Astrocyte of the spinal cord (primary cell): ENCODE measurements at regions not wholly inside any gene's neighbourhood (a gene's known extent, or its start where the extent isn't known, plus 50 kb on each side); places are given as distances from the start of the nearest gene placed in this dataset.

Source experiments
- DNase-seq: peaks from one replicate; pipeline ENCODE4 v3.0.0; 2011; ENCODE audit warnings: low read depth, low spot score
- H3K4me3 ChIP-seq: 2 replicates; pipeline ENCODE4 v1.5.1; 2011; ENCODE audit warnings: low read depth, mild to moderate bottlenecking, low read length, moderate library complexity
- in situ Hi-C: cut with HindIII; loops from 2 replicates; pipeline ENCODE4 v1.10.0; 2017; ENCODE audit warnings: low sequenced_read_pairs
- TF ChIP-seq, protein P1 (sequence below): IDR thresholded peaks from 2 replicates; pipeline ENCODE4 v1.5.1; 2012; ENCODE audit warnings: low read depth, mild to moderate bottlenecking, low read length, inconsistent platforms

DNA sequence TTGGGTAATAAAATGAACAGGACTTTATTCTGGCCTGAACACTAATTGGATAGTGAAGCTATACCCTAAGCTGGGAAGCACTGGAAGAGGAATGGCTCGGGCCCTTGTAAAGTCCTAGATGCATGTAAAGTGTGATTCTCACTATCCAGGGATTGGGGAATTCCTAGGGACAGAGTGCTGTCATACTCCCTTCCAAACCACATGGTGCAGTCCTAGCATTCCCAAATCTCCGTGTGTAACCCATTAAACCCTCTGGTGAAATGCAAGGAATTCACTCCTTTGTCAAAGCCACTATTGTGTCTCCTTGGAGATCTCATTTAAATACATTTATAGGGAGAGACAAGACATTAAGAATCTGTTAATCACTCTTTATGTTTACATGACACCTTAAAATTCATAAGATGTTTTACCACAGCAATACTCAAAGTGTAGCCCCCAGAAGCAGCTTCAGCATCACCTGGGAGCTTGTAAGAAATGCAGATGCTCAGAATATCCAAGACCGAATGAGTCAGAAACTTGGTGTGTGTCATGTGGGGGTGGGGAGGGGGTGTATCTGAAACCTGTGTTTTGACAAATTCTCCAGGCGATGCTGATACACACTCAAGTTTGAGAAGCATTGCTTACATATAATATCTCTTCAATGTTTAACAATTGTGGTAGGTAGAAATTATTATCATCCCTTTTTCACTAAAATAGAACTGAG, 121.8 kb upstream of the NPHP3 start:
- no peak for DNase-seq
- H3K4me3 ChIP-seq: no peak overlapping the region
- TF ChIP-seq, protein P1, sequence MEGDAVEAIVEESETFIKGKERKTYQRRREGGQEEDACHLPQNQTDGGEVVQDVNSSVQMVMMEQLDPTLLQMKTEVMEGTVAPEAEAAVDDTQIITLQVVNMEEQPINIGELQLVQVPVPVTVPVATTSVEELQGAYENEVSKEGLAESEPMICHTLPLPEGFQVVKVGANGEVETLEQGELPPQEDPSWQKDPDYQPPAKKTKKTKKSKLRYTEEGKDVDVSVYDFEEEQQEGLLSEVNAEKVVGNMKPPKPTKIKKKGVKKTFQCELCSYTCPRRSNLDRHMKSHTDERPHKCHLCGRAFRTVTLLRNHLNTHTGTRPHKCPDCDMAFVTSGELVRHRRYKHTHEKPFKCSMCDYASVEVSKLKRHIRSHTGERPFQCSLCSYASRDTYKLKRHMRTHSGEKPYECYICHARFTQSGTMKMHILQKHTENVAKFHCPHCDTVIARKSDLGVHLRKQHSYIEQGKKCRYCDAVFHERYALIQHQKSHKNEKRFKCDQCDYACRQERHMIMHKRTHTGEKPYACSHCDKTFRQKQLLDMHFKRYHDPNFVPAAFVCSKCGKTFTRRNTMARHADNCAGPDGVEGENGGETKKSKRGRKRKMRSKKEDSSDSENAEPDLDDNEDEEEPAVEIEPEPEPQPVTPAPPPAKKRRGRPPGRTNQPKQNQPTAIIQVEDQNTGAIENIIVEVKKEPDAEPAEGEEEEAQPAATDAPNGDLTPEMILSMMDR: no peak
- in situ Hi-C loops: no loop called here

DNA sequence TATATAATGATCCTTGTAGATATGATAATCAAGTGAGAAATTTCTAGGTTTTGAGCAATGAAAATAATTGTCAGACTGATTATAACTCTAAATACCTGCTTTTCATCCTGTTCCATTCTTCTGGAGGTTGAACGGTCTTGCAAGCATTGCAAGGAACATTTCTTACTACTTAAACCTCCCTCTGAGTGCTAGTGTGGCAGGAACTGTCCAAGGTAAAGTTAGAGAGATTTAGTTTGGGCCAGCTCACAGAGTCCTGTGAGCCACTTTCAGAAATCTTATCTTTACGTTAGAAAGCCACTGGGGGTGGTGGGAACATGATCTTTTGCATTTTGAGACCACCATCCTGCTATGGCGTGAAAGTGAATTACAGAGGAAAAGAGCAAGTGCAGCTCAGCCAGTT, 121.1 kb upstream of the NPHP3 start:
- TF ChIP-seq, protein P1: no peak
- in situ Hi-C loops: no loop called here
- H3K4me3 ChIP-seq: no peak overlapping the region
- DNase-seq: no peak

DNA sequence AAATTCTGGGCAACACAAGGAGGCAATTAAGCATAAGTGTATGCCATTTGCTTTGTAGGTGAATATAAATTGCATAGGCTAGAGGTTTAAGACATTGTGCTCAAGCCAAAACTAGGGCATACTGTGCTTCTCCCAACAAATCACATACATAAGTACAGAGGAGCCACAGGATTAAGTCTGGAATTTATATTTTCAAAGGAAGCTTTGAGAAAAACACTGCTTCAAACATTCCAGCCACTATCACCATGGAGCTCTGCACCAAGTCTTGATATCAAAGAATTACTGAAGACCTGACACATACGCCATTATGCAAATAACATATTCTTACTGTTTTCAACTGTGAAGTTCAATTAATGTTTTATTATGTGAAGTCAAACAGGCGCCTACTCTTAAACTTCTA, 119.4 kb upstream of the NPHP3 start:
- H3K4me3 ChIP-seq: no peak overlapping the region
- TF ChIP-seq, protein P1: no peak
- no peak for DNase-seq
- in situ Hi-C loops: no loop called here

DNA sequence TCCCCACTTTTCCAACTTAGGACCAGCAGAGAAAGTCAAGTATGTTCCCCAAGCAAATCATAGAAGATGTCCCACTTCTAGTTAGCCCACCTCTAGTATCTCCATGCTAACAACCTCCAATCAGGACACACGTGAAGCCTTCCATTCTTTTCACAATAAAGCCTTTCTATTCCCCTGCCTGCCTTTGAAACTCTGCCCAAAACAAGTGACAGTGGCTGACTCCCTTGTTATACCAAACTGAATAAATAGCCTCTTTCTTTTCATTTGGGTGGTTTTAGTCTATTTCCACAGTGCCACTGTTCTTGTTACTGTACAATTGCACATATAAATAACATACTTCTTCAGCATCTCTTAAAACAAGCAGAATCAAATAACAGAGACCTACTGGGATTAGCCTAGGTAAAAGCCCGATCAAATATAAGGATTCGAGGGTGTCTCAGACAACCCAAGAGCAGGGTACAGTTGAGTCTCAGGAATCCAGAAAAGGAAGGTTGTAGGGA, 118.0 kb upstream of the NPHP3 start:
- in situ Hi-C loops: no loop called here
- no peak for DNase-seq
- H3K4me3 ChIP-seq: no peak overlapping the region
- TF ChIP-seq, protein P1: no peak

DNA sequence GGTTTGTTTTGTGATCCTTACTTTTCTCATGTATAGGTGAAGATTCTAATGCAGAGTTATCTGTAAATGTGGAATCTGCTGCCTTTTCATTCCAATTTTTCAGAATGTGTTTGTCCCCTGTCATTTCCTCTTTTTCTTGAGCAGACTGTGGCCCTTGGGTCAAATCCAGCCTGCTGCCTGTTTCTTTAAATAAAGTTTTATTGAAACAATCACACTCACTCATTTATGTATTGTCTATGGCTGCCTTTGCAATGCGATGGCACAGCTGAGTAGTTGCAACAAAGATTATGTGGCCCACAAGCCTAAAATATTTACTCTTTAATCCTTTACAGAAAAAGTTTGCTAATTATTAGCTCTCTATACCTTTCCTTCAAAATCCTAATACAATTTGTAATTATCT, 116.3 kb upstream of the NPHP3 start:
- in situ Hi-C loops: no loop called here
- no peak overlapping the region for H3K4me3 ChIP-seq
- TF ChIP-seq, protein P1: no peak
- DNase-seq: no peak

DNA sequence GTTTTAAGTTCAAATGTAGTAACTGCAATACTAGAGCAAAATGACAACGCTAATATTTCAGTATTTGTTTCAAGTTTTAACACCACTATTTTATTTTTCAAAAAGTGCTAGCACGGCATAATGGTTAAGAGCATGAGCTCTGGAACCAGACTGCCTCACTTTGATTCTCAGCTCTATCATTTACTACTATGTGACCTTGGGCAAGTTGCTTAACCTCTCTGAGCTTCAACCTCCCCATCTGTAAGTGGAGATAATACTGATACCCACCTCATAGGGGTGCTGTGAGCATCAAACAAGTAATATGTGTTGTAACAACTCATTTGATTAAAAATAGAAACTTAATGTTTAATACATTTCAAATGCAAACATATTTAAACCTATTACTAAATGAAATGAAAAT, 115.4 kb upstream of the NPHP3 start:
- DNase-seq: no peak
- in situ Hi-C loops: no loop called here
- TF ChIP-seq, protein P1: no peak

DNA sequence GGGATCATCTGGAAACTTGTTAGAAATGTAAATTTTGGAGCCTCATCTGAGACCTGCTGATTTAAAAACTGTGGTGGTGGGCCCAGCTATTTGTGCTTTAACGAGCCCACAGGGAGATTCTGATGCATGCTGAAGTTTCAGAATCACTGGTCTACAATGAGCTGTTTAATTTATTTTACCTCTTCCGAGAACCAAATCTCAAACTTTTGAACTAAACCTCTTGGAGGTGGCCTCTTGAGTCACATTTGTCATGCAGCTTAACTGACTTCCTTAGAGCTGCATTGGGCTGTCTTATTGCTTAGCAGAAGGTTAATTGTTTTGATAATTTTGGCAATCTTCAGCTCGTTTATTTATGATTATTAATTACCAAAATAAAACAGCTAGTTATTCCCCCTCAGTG, 112.1 kb upstream of the NPHP3 start:
- TF ChIP-seq, protein P1: no peak
- H3K4me3 ChIP-seq: no peak overlapping the region
- in situ Hi-C loops: no loop called here
- DNase-seq: no peak

More for the DNA sequence above, 115.4 kb upstream of the NPHP3 start:
- no peak overlapping the region for H3K4me3 ChIP-seq
